ENCODE measurements at regions not wholly inside any gene's neighbourhood (a gene's known extent, or its start where the extent isn't known, plus 50 kb on each side); places are given as distances from the start of the nearest gene placed in this dataset.
A peak's percentile ranks its signal among the peaks of the same experiment; 100 is the strongest.

- no peaks in the 10 kb centered on the region for H3K4me1 ChIP-seq (ENCODE audit: insufficient read depth, low read length, poor library complexity, severe bottlenecking)
- H2AFZ ChIP-seq (ENCODE audit: low read length) = no peak overlapping the region
- H3K4me3 ChIP-seq (ENCODE audit: low read depth, low read length, poor library complexity, severe bottlenecking) = no peak overlapping the region
- H4K20me1 ChIP-seq (ENCODE audit: insufficient read depth, low read length) = no peaks in the 10 kb centered on the region
- H3K9me3 ChIP-seq (ENCODE audit: low read length) = no peaks in the 10 kb centered on the region
- H3K9me2 ChIP-seq (ENCODE audit: insufficient read depth, low read length) = no peaks in the 10 kb centered on the region; the same call in 1 of the 2 replicates
- H3K4me2 ChIP-seq (ENCODE audit: low read length) = no peak overlapping the region
- H3K36me3 ChIP-seq (ENCODE audit: insufficient read depth, low read length) = no peaks in the 10 kb centered on the region
- H3K79me2 ChIP-seq (ENCODE audit: insufficient read depth, low read depth, low read length) = no peaks in the 10 kb centered on the region
- no peak for DNase-seq (ENCODE audit: low spot score)
- BruUV-seq (replicated peaks) = no TSS peak
- intact Hi-C loops (cut with micrococcal nuclease; ENCODE audit: unreplicated experiment) = loop anchor here (5.0 to 10.0 kb wide), 3 partner anchors 412 to 1269 kb away; no protein-coding TSS in a partner anchor
- CTCF ChIA-PET (ENCODE audit: unreplicated experiment) = no interaction called here
- POLR2A ChIA-PET = interaction anchor here (1.3 kb wide), 1 partner anchor 14 kb away, joined by 3 read pairs; no protein-coding TSS in a partner anchor
- no peak overlapping the region for H3K27ac ChIP-seq (ENCODE audit: low read depth, low read length, poor library complexity, severe bottlenecking)
- TF ChIP-seq EZH2phosphoT487 (IDR thresholded peaks at IDR 0.05; ENCODE audit: borderline replicate concordance, low read depth, low read length) = no peak
- TF ChIP-seq CTCF (conservative IDR thresholded peaks at IDR 0.05; ENCODE audit: low read length) = no peak
Observed at GRCh38 chr12:91383099-91383498, 200.5 kb upstream of the DCN start.

GRCh38 chr12:91382081-91382543 lies 199.5 kb upstream of the DCN start:
- H3K4me3 ChIP-seq (ENCODE audit: low read depth, low read length, poor library complexity, severe bottlenecking) = no peak overlapping the region
- CTCF ChIA-PET (ENCODE audit: unreplicated experiment) = interaction anchor here (0.7 to 1.3 kb wide), 3 partner anchors 9 to 1187 kb away, joined by 3 to 4 read pairs (median 3); no protein-coding TSS in a partner anchor
- POLR2A ChIA-PET = interaction anchor here (0.8 to 1.3 kb wide), 3 partner anchors 15 to 1189 kb away, joined by 3 read pairs; no protein-coding TSS in a partner anchor
- H3K27ac ChIP-seq (ENCODE audit: low read depth, low read length, poor library complexity, severe bottlenecking) = no peak overlapping the region
- DNase-seq (ENCODE audit: low spot score) = peak; percentile 77
- no TSS peak for BruUV-seq (replicated peaks)
- no peaks in the 10 kb centered on the region for H4K20me1 ChIP-seq (ENCODE audit: insufficient read depth, low read length)
- peak; percentile 94 for TF ChIP-seq CTCF (conservative IDR thresholded peaks at IDR 0.05; ENCODE audit: low read length)
- no peak for TF ChIP-seq EZH2phosphoT487 (IDR thresholded peaks at IDR 0.05; ENCODE audit: borderline replicate concordance, low read depth, low read length)
- H2AFZ ChIP-seq (ENCODE audit: low read length) = peak overlapping the region; percentile 38; the same call in 1 of the 2 replicates
- no peaks in the 10 kb centered on the region for H3K4me1 ChIP-seq (ENCODE audit: insufficient read depth, low read length, poor library complexity, severe bottlenecking)
- H3K9me2 ChIP-seq (ENCODE audit: insufficient read depth, low read length) = no peaks in the 10 kb centered on the region
- H3K79me2 ChIP-seq (ENCODE audit: insufficient read depth, low read depth, low read length) = no peaks in the 10 kb centered on the region
- intact Hi-C loops (cut with micrococcal nuclease; ENCODE audit: unreplicated experiment) = loop anchor here (1.0 to 10.0 kb wide), 4 partner anchors 413 to 1270 kb away; no protein-coding TSS in a partner anchor
- H3K36me3 ChIP-seq (ENCODE audit: insufficient read depth, low read length) = no peaks in the 10 kb centered on the region
- H3K9me3 ChIP-seq (ENCODE audit: low read length) = no peaks in the 10 kb centered on the region
- H3K4me2 ChIP-seq (ENCODE audit: low read length) = peak overlapping the region; percentile 42; the same call in 1 of the 2 replicates

GRCh38 chr12:91381309-91381804 lies 198.7 kb upstream of the DCN start:
- TF ChIP-seq EZH2phosphoT487 (IDR thresholded peaks at IDR 0.05; ENCODE audit: borderline replicate concordance, low read depth, low read length) (no peak), CTCF (conservative IDR thresholded peaks at IDR 0.05; ENCODE audit: low read length) (no peak)
- Histone ChIP-seq H3K27ac (ENCODE audit: low read depth, low read length, poor library complexity, severe bottlenecking) (no peak overlapping the region), H3K4me3 (ENCODE audit: low read depth, low read length, poor library complexity, severe bottlenecking) (no peak overlapping the region), H4K20me1 (ENCODE audit: insufficient read depth, low read length) (no peaks in the 10 kb centered on the region), H3K79me2 (ENCODE audit: insufficient read depth, low read depth, low read length) (no peaks in the 10 kb centered on the region), H3K9me3 (ENCODE audit: low read length) (no peaks in the 10 kb centered on the region), H3K4me2 (ENCODE audit: low read length) (peak overlapping the region; percentile 15; the same call in 1 of the 2 replicates), H2AFZ (ENCODE audit: low read length) (peak overlapping the region; percentile 38; the same call in 1 of the 2 replicates), H3K36me3 (ENCODE audit: insufficient read depth, low read length) (no peaks in the 10 kb centered on the region), H3K4me1 (ENCODE audit: insufficient read depth, low read length, poor library complexity, severe bottlenecking) (no peaks in the 10 kb centered on the region), H3K9me2 (ENCODE audit: insufficient read depth, low read length) (no peaks in the 10 kb centered on the region)
- DNase-seq (ENCODE audit: low spot score) = no peak
- CTCF ChIA-PET (ENCODE audit: unreplicated experiment) = interaction anchor here (0.6 to 1.3 kb wide), 2 partner anchors 8 to 483 kb away, joined by 3 read pairs; no protein-coding TSS in a partner anchor
- BruUV-seq (replicated peaks) = no TSS peak
- intact Hi-C loops (cut with micrococcal nuclease; ENCODE audit: unreplicated experiment) = loop anchor here (5.0 to 10.0 kb wide), 3 partner anchors 413 to 1271 kb away; no protein-coding TSS in a partner anchor
- POLR2A ChIA-PET = interaction anchor here (0.6 to 1.0 kb wide), 2 partner anchors 117 to 1190 kb away, joined by 3 to 6 read pairs; no protein-coding TSS in a partner anchor
